COLO668 (cell line): ENCODE measurements at regions not wholly inside any gene's neighbourhood (a gene's known extent, or its start where the extent isn't known, plus 50 kb on each side); places are given as distances from the start of the nearest gene placed in this dataset.
A peak's percentile ranks its signal among the peaks of the same experiment; 100 is the strongest.

Experiments
- DNase-seq: peaks from one replicate; lab custom pipeline; 2025; ENCODE audit not compliant: unreplicated experiment; lab: John Stamatoyannopoulos, UW

DNA sequence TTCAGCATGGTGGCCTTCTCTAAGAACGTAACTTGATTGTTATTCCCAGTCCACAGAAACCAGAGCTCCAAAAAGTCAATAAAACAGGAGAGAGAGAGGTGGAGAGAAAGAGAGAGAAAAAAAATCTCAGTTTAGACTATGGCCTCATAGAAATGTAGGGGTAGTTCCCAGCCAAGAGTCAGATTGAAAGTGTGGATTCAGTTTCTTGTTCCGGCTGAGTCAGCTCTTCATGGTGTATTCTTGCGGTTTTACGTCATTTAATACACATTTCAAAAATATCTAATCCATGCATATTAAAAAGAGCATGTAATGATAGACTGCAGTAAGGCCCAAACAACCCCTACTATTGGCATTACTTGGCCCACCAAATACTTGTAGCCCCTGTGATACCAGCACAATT, 303.9 kb downstream of the ETAA1 start:
- no peak for DNase-seq

DNA sequence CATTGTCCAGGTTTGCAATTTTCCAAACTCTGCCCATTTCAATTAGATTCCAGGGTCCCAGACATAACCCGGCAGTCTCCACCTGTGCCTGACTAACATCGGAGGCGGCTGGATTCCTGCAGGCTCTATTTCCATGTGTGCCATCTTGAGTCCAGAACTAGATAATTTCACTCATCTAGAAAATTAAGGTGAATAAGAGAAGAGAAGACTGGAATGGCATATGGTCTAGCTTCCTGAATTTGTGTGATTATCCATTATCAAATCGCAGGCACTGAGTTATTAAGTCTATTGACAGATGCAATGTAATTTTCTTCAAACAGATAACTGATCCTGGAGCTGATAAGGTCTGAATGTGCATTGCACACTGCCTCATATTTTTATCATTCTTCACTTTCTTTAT, 305.2 kb downstream of the ETAA1 start:
- no peak for DNase-seq

DNA sequence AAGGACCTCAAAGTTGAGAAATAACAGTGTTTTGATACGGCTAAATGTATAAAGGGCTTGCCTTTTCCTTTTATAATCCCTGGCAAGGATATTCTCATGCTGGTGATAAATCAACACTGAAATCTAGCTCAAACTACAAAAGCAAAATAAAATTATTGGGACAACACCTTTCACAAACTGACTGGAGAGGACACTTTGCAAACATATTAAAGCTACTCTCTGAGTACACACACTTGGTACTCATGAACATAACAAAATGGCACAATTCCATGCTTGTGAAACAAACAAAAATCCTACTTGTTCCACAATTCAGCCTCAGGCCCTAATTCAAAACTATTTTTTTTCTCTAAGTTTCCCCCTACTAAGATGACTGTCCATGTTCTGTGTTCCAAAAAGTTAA, 305.8 kb downstream of the ETAA1 start:
- DNase-seq, result no peak

DNA sequence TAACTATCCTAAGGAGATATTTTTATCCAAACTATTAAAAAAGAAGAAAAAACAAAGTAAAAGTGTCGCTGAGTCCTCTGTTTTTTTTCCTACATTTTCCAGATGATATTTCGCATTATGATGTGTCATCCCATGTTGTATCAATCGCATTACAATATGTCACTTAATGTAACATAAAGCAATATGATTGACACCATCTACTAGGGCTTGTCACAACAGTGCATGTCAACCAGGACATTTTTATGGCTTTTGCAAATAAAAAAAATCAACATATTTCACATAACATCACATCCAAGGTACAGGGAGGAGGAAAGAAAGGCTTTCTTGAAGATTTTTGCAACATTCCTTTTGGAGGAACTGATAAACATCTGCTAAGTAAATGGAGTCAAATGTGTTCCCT, 308.9 kb downstream of the ETAA1 start:
- DNase-seq, result no peak

- DNase-seq, result no peak
Observed at GRCh38 chr2:67707896-67708295, 310.8 kb downstream of the ETAA1 start.

DNA sequence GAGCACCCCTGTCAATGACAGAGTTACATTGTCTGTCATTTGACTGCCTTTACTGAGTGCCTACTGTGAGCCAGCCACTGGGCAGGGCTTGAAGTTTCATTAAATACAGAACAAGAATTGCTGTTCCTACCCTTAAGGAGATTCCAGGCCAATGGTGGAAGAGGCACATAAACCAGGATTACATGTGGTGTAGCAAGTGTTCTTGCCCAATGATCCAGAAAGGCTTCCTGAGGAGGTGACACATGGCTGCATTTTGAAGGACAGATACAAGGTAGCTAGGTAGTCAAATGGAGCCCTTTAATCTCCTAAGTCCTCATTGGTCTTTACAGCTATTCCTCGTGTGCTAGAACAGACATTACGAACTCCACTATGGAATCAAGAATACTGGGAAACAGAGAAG, 312.7 kb downstream of the ETAA1 start:
- DNase-seq, result no peak

- no peak for DNase-seq
Observed at GRCh38 chr2:67712484-67712883, 315.4 kb downstream of the ETAA1 start.

DNA sequence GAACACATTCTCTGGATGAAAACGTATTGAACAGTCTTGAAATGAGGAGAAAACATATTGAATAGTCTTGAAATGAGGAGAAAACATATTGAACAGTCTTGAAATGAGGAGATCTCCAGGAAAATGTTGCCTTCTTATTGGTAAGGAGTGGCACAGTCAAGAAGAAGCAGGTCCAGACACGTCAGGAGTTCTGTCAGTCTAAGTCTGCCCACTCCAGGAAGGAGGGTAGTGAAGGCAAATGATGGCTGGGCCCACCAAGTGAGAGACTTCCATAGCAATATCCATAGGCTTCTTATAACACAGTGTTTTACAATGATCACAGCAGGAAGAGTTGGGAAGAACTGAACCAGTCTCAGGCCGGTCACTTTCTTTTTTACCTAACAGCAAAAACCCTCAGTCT, 316.2 kb downstream of the ETAA1 start:
- DNase-seq, result no peak

GRCh38 chr2:67716895-67717396, 319.8 kb downstream of the ETAA1 start:
- DNase-seq, result no peak

DNA sequence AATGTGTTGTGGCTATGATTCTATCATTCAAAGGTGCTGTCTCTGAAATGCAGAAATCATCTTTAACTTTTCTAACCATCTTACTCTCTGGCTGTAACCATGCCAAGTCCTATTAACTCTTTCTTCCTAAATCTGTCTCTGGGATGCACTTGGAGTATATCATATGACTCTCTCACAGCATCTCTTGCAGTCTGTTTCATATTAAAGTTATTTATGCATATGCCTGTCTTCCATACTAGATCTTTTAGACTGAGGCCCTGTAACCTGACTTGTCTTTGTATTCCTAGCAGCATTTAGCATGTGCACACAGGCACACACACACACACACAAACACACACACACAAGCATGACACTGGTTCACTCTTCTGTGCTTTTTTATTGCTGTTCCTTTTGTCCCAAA, 320.6 kb downstream of the ETAA1 start:
- no peak for DNase-seq

DNA sequence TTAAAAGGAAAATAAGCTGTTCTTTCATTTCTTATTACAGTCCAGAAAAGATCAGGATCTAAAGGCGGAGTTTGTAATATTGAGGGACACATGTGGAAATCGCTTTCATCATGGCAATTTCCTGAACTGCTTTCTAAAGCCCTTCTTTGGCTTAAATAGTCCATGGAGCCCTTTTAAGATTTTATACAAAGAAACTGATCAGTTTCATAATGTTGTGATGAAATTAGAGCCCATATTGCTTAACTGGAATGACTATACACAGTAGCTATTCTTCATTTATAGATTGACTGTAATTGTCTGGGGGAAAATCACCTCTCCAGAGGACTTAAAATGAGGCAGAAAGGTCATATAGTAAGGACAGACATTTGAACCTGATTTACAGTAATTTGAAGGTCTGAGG, 322.2 kb downstream of the ETAA1 start:
- DNase-seq, result no peak

- no peak for DNase-seq
Observed at GRCh38 chr2:67721516-67721915, 324.4 kb downstream of the ETAA1 start.

DNA sequence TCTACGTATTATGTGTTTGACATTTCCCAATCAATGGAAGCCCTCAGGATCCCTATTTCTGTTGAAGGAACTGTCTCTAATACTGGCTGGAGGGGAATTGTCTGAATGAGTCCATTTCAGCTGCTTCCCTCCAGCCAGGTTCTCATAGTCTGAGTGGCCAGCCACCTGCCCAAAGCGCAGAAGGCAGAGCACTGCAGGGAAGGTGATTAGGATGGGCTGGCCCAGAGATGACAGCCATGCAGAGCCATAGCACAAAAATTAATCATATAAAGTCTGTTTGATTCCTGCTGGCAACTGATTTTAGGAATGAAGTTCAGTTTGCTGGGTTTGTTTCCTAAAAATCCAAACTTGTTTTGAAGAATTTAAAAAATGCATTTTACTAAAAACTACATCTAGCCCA, 327.1 kb downstream of the ETAA1 start:
- DNase-seq, result no peak

DNA sequence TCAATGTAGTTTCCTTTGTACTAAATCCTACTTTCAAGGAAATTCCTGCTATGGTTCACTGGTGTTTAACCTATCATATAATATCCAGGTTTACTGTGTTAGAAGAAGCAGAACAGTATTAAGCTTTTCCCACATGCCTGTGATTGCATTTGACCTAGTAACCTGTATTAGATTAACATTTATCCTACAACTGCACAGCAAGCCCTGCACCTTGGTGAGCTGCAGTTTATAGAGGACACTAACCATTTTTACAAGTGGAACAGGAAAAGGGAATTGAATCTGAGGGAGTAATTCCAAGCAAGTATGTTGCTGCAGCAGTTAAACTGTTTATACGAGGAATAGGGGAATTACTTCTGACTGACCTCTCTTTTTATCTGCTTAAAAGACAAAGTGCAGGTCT, 328.6 kb downstream of the ETAA1 start:
- DNase-seq, result no peak

DNA sequence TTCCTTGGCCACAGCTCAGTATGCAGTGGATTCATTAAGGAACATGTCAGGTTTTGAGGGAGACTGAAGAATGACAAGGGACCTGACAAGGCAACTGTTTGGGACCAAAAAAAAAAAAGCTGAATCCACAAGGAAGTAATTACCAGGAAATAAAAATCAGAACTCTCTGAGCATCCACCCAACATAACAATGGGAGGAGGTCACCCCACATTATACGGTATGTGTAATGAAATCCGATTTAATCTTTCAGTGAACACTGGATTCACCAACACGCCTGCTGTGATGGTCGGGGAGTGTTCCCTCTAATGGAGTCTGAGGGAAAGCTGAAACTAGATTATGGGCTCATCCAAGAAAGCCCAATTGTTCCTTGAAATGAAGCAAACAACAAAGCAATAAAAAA, 329.3 kb downstream of the ETAA1 start:
- no peak for DNase-seq

DNA sequence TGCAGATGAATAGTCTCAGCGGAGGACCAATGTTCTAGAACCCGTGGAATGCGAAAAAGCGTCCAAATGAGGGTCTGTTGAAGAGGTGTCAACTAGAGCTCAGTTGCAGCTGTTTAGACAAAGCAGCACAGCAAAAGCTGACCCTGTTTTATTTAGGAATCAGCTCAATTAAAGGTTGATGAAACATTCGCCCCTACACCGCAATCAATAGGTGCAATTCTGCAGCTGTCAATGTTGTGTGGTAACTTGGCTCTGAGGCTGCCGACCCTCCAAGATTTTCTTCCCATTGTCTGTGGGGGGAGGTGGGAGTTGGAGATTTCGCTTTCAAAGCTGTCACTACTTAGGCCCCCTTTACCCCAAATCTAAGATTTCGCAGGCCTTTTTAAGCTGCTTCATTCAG, 330.0 kb downstream of the ETAA1 start:
- no peak for DNase-seq

DNA sequence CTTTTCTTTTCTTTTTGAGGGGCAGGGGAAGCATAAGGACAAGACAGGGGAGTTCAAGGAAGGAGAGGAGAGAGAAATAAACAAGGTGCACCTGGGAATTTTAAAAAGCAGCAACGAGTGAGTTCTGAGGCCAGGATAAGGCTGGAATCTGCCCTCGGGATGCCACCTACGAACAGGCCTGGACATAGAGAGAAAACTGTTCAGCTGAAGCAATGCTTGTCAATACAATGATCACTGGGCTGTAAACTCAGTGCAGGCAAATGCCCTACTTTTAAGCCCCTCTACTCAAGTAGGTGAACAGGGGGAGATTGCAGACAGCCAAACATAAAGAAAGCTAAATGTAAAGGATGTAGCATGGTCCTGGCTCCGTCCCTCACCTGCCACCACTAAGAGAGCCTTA, 330.5 kb downstream of the ETAA1 start:
- DNase-seq, result no peak

DNA sequence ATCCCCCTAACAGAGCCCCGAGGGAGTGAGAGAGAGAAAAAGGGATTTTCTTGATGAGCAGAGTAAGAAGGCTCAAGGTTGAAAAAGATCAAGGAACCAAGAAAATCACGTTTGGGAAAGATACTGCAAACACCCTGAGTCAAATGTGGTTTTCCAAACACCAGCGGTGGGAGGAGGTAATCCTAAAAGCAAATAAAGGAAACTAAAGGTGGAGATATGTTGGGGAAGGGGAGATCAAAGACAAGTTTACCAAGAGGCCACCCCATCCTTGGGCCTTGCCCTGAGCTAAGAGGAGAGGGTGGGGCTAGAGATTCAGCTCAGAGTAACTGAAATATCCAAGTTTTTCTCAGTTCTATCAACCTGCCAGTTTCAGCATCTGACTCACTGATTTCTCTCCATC, 332.3 kb downstream of the ETAA1 start:
- DNase-seq, result no peak

DNA sequence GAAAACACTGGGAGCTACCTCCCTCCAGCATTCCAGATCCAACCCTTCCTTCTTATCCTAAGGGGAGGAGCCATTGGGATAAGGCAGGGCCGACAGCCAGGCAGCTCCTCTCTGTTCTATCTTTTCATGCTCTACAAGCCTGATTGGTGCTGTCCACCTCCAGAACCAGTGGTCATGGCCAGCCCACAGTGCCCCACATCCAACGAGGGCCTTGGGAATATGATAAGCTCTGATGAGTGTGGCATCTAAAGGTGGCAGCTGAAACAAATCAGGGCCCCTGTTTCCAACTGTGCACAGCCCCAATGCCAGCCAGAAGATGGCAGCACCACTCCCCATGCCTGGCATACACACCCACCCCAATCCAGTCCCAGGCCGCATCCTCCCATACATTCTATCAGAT, 329.3 kb downstream of the C1D start:
- peak; percentile 36 for DNase-seq

GRCh38 chr2:67752199-67752598, 310.6 kb downstream of the C1D start:
- DNase-seq, result no peak

GRCh38 chr2:67752969-67753368, 309.8 kb downstream of the C1D start:
- DNase-seq, result no peak

- no peak for DNase-seq
Observed at GRCh38 chr2:67755156-67755882, 307.5 kb downstream of the C1D start.

DNA sequence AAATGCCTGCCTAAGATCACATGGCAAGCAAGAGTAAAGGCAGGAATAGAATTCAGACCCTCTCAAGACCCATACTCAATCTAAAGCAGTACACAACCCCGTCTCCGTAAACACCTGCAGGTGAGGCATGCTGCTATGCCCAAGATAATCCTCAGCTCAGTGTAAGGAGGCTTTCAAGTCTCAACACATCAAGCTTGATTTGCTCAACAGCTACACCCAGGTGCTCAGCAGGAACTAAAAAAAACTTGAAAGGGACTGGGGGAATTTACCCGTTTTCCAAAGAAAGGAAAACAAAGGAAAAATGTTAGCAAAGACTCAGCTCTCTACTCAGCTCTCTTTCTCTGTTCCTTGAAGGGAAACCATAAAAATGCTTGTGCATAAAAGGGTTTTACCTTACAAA, 301.8 kb downstream of the C1D start:
- no peak for DNase-seq
